Karpas-422 (cell line): ENCODE measurements at regions not wholly inside any gene's neighbourhood (a gene's known extent, or its start where the extent isn't known, plus 50 kb on each side); places are given as distances from the start of the nearest gene placed in this dataset.
"Not testable (repeated sequence)": the region's sequence is repeated elsewhere in the genome, so short reads cannot be mapped to it uniquely, and the experiment has no call there.

Source experiments
- DNase-seq: peaks from one replicate; pipeline ENCODE4 v3.0.0-alpha.2; 2015
- H2AFZ ChIP-seq: fragments of 200-600 bp; sonication (generic); 2 replicates; pipeline ENCODE4 v1.6.1; 2014; ENCODE audit warnings: antibody characterized with exemption, low read length, mixed read lengths
- H3K27ac ChIP-seq: fragments of 200-600 bp; sonication (generic); 2 replicates; pipeline ENCODE4 v1.5.1; 2014; ENCODE audit warnings: mild to moderate bottlenecking, low read length, moderate library complexity
- H3K27me3 ChIP-seq: fragments of 200-600 bp; sonication (generic); 2 replicates; pipeline ENCODE4 v1.6.1; 2014; ENCODE audit warnings: low read length, mixed read lengths
- H3K36me3 ChIP-seq: fragments of 200-600 bp; sonication (generic); 2 replicates; pipeline ENCODE4 v1.6.1; 2014; ENCODE audit warnings: low read length, mixed read lengths; ENCODE audit not compliant: insufficient read depth
- H3K4me1 ChIP-seq: fragments of 200-600 bp; sonication (generic); 2 replicates; pipeline ENCODE4 v1.6.1; 2014; ENCODE audit warnings: mild to moderate bottlenecking, low read length, mixed read lengths
- H3K4me2 ChIP-seq: fragments of 200-600 bp; sonication (generic); 2 replicates; pipeline ENCODE4 v1.6.1; 2014; ENCODE audit warnings: low read length, low read depth, mild to moderate bottlenecking; ENCODE audit not compliant: poor library complexity, severe bottlenecking
- H3K4me3 ChIP-seq: fragments of 200-600 bp; sonication (generic); 2 replicates; pipeline ENCODE4 v1.5.1; 2014; ENCODE audit warnings: mild to moderate bottlenecking, antibody characterized with exemption, low read length, mixed read lengths
- H3K79me2 ChIP-seq: fragments of 200-600 bp; sonication (generic); 2 replicates; pipeline ENCODE4 v1.6.1; 2014; ENCODE audit warnings: mild to moderate bottlenecking, low read length, mixed read lengths
- H3K9ac ChIP-seq: fragments of 200-600 bp; sonication (generic); 2 replicates; pipeline ENCODE4 v1.6.0; 2014; ENCODE audit warnings: low read length
- H3K9me2 ChIP-seq: fragments of 200-600 bp; sonication (generic), shearing (Covaris generic); replicated peaks from 2 replicates; pipeline ENCODE4 v1.6.0; 2014; ENCODE audit warnings: mild to moderate bottlenecking, low read length, moderate library complexity; ENCODE audit not compliant: insufficient read depth
- H3K9me3 ChIP-seq: fragments of 300-700, 200-600 bp; sonication (generic); 2 replicates; pipeline ENCODE4 v1.6.1; 2014; ENCODE audit warnings: low read length, mixed read lengths
- H4K20me1 ChIP-seq: fragments of 200-600 bp; sonication (generic); 2 replicates; pipeline ENCODE4 v1.6.1; 2014; ENCODE audit warnings: mild to moderate bottlenecking, antibody characterized with exemption, low read length, low read depth; ENCODE audit not compliant: insufficient read depth

DNA sequence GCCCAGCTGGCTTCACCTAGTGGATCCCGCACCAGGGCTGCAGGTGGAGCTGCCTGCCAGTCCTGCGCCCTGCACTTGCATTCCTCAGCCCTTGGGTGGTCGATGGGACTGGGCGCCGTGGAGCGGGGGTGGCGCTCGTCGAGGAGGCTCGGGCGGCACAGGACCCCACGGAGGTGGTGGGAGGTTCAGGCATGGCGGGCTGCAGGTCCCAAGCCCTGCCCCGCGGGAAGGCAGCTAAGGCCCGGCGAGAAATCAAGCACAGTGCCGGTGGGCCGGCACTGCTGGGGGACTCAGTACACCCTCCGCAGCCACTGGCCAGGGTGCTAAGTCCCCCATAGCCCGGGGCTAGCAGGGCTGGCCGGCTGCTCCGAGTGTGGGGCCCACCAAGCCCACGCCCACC is 167.2 kb upstream of the NDUFV2 start:
- H3K4me3 ChIP-seq, H3K27me3 ChIP-seq, H3K4me2 ChIP-seq, H3K4me1 ChIP-seq, H4K20me1 ChIP-seq, H3K79me2 ChIP-seq, H2AFZ ChIP-seq, H3K9ac ChIP-seq, DNase-seq, H3K9me2 ChIP-seq, H3K9me3 ChIP-seq, H3K36me3 ChIP-seq, H3K27ac ChIP-seq: not testable (repeated sequence)

DNA sequence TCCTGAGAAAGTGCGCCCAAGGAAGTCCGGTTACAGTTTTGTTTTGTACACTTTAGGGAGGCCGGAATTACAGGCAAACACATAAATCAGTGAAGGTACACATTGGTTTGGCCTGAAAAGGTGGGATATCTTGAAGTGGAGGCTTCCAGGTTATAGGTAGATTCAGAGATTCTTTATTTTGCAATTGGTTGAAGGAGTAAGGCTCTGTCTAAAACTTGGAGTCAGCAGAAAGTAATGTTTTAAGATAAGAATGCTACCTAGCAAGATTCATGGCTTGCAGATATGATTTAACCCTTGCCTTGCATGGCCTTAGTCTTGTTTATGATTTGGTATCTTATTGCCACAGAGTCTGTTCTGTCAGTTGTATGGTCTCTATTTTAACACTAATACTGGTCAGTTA is 165.9 kb upstream of the NDUFV2 start:
- Histone ChIP-seq H4K20me1 (no peaks in the 10 kb centered on the region), H3K27me3 (peaks cover 3% of the 10 kb centered on the region; the same call in 1 of the 2 replicates), H3K36me3 (no peaks in the 10 kb centered on the region), H2AFZ (no peak overlapping the region), H3K79me2 (no peaks in the 10 kb centered on the region), H3K4me2 (no peak overlapping the region), H3K9me3 (no peaks in the 10 kb centered on the region), H3K9me2 (no peaks in the 10 kb centered on the region), H3K27ac (no peak overlapping the region), H3K9ac (no peak overlapping the region), H3K4me1 (no peaks in the 10 kb centered on the region), H3K4me3 (no peak overlapping the region)
- DNase-seq, result no peak

DNA sequence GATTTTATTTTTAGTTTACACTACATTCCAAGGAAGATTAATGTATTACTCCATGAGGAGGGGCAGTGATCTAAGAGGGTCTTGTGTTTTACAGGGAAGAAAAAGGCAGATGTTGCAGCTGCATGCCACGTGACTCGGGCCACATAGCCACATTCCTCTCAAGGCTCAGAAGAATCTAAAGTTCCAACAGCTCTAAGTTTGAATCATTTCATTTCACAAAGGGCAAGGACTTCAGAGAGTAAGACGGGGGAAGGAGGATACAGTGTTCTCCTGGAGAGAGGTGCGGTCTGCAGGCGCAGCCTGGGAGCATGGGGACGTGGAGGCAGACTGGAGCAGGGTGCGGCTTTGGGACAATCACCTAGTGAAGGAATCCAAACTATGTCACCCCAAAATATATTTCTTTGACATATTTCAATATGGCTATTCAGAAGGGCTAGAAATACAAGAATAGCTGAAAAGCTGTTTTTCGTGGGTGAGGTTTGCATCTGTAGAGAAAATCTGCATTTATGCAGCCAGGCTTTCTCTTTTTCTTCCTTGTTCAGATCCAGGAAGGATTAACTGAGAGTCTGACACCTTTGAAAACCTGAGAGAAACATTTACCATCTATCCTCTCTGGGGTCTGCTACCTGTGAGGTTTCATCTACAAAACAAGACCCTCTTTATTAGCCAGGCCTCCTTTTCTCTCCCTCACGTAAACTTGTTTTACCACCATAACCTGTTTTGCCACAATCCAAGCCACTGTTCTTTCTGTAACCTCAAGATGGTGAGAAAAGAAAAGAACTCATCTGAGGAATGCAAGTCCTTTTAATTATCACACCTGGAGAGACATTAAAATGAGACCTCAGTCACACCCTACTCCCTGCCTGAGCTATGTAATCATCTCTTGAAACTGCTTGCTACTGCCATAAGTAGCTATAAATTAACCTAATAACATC is 165.1 kb upstream of the NDUFV2 start:
- H4K20me1 ChIP-seq, result no peaks in the 10 kb centered on the region
- DNase-seq, result no peak
- no peak overlapping the region for H3K4me3 ChIP-seq
- H3K27ac ChIP-seq, result no peak overlapping the region
- H3K9me3 ChIP-seq, result no peaks in the 10 kb centered on the region
- H3K4me2 ChIP-seq, result no peak overlapping the region
- no peaks in the 10 kb centered on the region for H3K36me3 ChIP-seq
- no peaks in the 10 kb centered on the region for H3K4me1 ChIP-seq
- H3K27me3 ChIP-seq, result peaks cover 3% of the 10 kb centered on the region; the same call in 1 of the 2 replicates
- H3K9me2 ChIP-seq, result no peaks in the 10 kb centered on the region
- no peak overlapping the region for H3K9ac ChIP-seq
- H2AFZ ChIP-seq, result no peak overlapping the region
- no peaks in the 10 kb centered on the region for H3K79me2 ChIP-seq

DNA sequence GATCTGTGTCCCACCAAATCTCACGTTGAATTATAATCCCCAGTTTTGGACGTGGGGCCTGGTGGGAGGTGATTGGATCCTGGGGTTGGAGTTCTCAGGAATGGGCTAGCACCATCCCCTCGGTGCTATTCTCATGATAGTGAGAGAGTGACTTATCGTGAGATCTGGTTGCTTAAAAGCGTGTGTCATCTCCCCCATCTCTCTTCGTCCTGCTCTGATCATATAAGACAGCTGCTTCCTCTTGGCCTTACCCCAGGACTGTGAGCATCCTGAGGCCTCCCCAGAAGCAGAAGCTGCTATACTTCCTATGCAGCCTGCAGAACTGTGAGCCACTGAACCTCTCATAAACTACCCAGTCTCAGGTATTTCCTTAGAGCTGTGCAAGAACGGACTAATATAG is 163.7 kb upstream of the NDUFV2 start:
- Histone ChIP-seq H3K4me2 (no peak overlapping the region), H3K27me3 (no peaks in the 10 kb centered on the region), H3K9ac (no peak overlapping the region), H3K9me3 (no peaks in the 10 kb centered on the region), H3K27ac (no peak overlapping the region), H3K79me2 (no peaks in the 10 kb centered on the region), H2AFZ (no peak overlapping the region), H4K20me1 (no peaks in the 10 kb centered on the region), H3K4me3 (no peak overlapping the region), H3K4me1 (no peaks in the 10 kb centered on the region), H3K36me3 (no peaks in the 10 kb centered on the region), H3K9me2 (no peaks in the 10 kb centered on the region)
- DNase-seq, result no peak

DNA sequence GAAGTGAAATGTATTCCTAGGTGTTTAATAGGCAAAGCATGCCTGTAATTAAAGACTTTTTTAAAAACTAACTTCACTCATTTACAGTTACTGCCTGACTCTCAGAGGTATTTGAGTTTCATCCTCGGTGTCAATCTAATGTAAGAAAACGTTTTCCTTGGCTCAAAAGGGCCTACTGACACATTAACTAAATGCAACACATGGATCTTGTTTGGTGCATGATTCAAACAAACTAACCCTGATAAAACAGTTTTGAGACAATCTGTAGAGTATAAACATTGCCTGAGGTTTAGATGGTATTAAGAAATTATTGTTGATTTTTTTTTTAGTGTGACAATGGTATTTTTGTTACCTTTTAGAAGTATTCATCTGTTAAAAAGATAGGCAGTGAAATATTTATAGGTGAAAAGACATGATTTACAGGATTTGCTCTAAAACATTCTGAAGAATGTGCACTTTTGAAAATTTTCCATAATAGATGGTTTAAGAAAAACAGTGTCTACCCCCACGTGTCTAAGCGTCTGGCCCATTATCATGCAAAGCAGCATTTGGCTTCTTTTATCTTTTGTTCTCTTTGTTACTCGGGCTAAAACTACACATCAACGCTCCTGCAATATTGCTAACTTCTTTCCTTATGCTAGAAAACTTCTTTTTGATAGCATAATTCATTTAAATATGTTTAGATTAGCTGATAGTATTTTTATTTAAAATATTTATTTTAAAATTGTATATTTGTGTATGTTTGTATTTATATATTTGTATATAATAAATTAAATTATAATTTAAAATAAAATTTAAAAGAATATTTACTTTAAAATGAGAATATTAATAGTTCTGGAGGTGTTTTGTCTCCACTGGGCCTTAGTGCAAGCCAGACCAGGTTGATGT is 160.2 kb upstream of the NDUFV2 start:
- H3K27ac ChIP-seq, result no peak overlapping the region
- no peaks in the 10 kb centered on the region for H3K4me1 ChIP-seq
- no peaks in the 10 kb centered on the region for H3K9me3 ChIP-seq
- no peaks in the 10 kb centered on the region for H3K9me2 ChIP-seq
- H3K36me3 ChIP-seq, result no peaks in the 10 kb centered on the region
- H2AFZ ChIP-seq, result no peak overlapping the region
- H3K27me3 ChIP-seq, result no peaks in the 10 kb centered on the region
- no peak for DNase-seq
- no peaks in the 10 kb centered on the region for H3K79me2 ChIP-seq
- H3K9ac ChIP-seq, result no peak overlapping the region
- H3K4me3 ChIP-seq, result no peak overlapping the region
- no peak overlapping the region for H3K4me2 ChIP-seq
- H4K20me1 ChIP-seq, result no peaks in the 10 kb centered on the region

DNA sequence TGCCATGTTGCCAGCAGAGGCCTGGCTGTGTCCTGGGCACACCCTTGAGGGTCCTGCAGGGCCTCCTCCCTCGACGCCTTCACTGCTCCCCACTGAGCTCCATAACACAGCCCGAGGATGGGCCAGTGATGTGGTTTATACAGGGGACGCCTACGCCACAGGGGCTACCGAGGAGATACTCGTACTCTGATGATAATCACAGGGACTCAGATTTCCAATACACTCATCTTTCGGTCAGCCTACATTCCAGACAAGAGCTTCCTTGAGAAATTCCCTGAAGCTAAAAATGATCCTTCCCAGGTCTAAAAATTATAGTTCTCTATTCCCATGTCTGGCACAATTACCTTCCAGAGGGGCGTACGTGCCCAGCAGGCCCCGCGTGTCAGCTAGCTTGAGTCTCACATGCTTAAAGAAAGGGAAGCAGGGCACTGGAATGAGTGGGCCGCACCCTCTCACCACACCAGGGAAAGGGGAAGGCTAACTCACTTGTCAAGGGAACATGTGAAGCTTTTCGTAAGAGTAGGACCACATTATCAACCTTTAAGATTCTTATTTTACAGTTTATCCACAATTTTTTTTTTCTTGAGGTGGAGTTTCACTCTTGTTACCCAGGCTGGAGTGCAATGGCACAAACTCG is 159.5 kb upstream of the NDUFV2 start:
- DNase-seq, result no peak
- H3K9ac ChIP-seq, result no peak overlapping the region
- H3K27ac ChIP-seq, result no peak overlapping the region
- no peak overlapping the region for H3K4me3 ChIP-seq
- no peaks in the 10 kb centered on the region for H4K20me1 ChIP-seq
- no peaks in the 10 kb centered on the region for H3K9me2 ChIP-seq
- no peaks in the 10 kb centered on the region for H3K9me3 ChIP-seq
- H3K4me2 ChIP-seq, result no peak overlapping the region
- H3K27me3 ChIP-seq, result no peaks in the 10 kb centered on the region
- no peaks in the 10 kb centered on the region for H3K79me2 ChIP-seq
- H3K36me3 ChIP-seq, result no peaks in the 10 kb centered on the region
- no peak overlapping the region for H2AFZ ChIP-seq
- H3K4me1 ChIP-seq, result no peaks in the 10 kb centered on the region

DNA sequence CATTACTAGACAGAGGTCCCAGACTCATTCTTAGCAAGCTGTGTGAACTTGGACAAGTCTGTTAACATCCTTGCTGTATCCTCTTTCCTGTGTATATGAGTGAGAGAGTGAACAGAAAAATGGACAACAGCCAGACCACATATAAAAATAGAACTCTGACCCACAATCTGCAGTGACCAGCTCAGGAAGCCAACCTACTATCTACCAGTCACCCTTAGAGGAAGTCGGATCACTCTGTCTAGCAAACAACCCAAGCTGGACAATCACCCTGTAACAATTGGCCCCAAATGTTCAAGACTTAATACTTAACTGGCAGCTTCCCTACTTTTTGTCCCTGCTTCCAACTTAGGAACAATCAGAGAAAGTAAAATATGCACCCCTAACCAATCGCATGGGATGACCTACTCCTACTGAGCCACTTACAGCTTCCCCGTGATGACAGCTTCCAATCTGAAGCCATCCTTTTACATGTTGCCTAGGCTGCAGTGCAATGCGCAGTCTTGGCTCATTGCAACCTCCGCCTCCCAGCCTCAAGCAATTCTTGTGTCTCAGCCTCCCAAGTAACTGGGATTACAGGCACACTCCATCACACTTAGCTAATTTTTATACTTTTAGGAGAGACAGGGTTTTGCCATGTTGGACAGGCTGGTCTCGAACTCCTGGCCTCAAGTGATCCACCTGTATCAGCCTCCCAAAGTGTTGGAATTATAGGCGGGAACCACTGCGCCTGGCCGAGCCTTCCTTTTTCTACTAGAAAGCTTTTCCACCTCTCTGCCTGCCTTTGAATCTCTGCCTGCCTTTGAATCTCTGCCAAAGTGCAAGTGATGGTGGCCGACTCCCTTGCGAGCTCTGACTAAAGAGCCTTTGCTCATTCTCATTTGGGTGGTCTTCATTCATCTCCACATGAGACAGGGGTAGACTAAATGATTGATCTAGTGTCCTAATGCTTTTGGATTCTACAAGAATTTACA is 158.3 kb upstream of the NDUFV2 start:
- H3K9me2 ChIP-seq, result no peaks in the 10 kb centered on the region
- no peaks in the 10 kb centered on the region for H3K36me3 ChIP-seq
- no peaks in the 10 kb centered on the region for H3K9me3 ChIP-seq
- H3K4me2 ChIP-seq, result no peak overlapping the region
- H3K4me3 ChIP-seq, result no peak overlapping the region
- H3K9ac ChIP-seq, result no peak overlapping the region
- no peaks in the 10 kb centered on the region for H3K79me2 ChIP-seq
- no peak overlapping the region for H3K27ac ChIP-seq
- no peaks in the 10 kb centered on the region for H4K20me1 ChIP-seq
- no peak for DNase-seq
- H2AFZ ChIP-seq, result no peak overlapping the region
- no peaks in the 10 kb centered on the region for H3K27me3 ChIP-seq
- no peaks in the 10 kb centered on the region for H3K4me1 ChIP-seq
